LNCaP clone FGC (cell line): ENCODE measurements at regions not wholly inside any gene's neighbourhood (a gene's known extent, or its start where the extent isn't known, plus 50 kb on each side); places are given as distances from the start of the nearest gene placed in this dataset.

Experiments
- DNase-seq: peaks from one replicate; pipeline ENCODE4 v3.0.0-alpha.2; 2011; ENCODE audit warnings: low read depth
- H3K4me3 ChIP-seq: 2 replicates; pipeline ENCODE4 v1.5.1; 2011; ENCODE audit warnings: mild to moderate bottlenecking, low read depth, low read length, control low read depth
- TF ChIP-seq, protein P1 (sequence below): IDR thresholded peaks from 2 replicates; pipeline ENCODE4 v1.5.1; 2012; ENCODE audit warnings: mild to moderate bottlenecking; ENCODE audit not compliant: control insufficient read depth, insufficient read depth; ENCODE audit errors: extremely low read depth

DNA sequence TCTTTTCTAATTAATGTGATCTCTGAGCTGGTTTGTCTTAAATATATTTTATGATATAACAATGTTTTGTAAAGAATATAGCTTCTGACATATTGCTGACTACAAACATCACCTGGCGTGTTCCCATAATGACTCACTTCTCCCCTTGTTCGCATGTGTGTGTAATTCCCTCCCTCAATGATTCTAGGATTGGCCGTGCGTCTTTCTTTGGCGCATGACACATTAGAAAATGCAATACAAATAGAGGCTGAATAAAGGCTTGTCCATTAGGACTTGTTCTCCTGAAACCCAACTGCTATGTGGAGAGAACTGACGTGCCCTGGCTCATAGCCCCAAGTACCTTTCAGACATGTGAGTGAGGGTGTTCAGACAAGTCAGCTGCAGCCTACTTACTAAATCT is 159.7 kb upstream of the CDH20 start:
- TF ChIP-seq, protein P1, sequence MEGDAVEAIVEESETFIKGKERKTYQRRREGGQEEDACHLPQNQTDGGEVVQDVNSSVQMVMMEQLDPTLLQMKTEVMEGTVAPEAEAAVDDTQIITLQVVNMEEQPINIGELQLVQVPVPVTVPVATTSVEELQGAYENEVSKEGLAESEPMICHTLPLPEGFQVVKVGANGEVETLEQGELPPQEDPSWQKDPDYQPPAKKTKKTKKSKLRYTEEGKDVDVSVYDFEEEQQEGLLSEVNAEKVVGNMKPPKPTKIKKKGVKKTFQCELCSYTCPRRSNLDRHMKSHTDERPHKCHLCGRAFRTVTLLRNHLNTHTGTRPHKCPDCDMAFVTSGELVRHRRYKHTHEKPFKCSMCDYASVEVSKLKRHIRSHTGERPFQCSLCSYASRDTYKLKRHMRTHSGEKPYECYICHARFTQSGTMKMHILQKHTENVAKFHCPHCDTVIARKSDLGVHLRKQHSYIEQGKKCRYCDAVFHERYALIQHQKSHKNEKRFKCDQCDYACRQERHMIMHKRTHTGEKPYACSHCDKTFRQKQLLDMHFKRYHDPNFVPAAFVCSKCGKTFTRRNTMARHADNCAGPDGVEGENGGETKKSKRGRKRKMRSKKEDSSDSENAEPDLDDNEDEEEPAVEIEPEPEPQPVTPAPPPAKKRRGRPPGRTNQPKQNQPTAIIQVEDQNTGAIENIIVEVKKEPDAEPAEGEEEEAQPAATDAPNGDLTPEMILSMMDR, result no peak
- H3K4me3 ChIP-seq, result no peak overlapping the region
- DNase-seq, result no peak

DNA sequence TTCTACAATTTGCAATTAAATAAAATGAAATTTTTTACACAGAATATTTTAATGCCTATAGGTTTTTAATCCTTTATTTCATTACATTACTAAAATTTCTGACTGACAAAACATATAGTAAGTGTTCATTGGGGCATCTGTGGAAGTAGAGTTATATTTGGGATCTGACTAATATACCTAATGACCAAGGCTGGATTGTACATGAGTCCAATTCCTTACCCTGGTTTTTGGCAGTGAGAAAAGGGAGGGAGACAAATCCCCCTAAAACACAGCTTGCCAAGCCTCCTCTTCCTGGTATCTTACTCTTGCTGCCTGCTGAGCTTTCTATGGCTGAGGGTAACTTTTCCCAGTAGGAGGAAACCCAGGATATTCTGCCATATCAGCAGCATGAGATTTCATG is 149.4 kb upstream of the CDH20 start:
- TF ChIP-seq, protein P1, result no peak
- DNase-seq, result no peak
- H3K4me3 ChIP-seq, result no peak overlapping the region

DNA sequence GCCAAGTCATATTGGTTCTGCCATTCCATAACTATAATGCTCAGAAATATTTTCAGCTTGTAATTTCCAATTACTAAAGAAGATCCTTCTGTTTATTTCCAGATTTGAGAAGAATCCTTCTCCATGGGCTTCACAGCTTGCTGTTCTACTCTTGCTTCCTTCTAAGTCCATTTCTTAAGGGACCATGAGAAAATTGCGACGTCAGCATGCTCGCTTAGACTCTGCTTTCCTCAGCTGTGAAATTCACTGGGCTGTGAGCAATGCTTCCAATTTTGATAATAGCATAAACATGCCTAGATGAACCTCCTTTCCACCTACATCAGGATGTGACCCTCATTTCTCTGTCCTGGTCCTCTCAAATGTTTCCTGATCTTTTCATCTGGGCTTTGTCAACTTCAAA is 145.3 kb upstream of the CDH20 start:
- TF ChIP-seq, protein P1, result no peak
- DNase-seq, result no peak
- no peak overlapping the region for H3K4me3 ChIP-seq

DNA sequence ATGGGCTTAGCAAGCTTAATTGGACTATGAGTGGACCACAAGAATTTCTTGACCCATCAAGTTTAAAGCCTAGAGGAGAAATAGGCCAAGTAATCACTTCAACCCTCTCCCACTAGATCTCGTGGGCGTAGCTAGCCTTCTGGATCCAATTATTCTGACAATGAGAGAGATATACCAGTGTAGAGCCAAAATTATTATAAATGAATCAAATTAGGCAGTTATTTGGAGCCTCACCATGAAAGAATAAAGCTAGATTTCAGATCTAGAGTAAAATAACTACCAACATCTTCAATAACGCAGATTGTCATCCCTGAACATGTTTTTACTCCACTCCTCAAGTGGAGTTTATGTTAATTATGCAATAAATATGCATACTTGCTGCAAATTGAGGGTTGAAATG is 143.9 kb upstream of the CDH20 start:
- TF ChIP-seq, protein P1, result no peak
- H3K4me3 ChIP-seq, result no peak overlapping the region
- DNase-seq, result no peak

DNA sequence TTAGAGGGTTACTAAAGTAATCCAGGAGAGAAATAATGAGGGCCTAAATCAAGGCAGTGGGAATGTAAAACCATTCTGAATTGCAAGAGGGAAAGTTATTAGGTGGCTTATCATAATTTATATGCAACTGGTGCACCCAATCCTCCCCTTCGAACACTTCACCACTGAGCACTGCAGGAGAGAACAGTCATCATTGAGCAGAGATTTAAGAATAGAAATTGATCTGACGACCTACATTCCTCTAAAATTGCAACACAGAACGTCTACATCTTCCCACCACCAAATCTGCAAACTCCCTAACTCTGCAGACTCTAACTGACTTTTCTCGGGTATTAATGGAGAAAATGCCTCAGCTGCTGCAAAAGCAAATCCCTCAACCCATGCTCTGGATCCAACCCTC is 138.5 kb upstream of the CDH20 start:
- no peak overlapping the region for H3K4me3 ChIP-seq
- DNase-seq, result no peak
- TF ChIP-seq, protein P1, result no peak

DNA sequence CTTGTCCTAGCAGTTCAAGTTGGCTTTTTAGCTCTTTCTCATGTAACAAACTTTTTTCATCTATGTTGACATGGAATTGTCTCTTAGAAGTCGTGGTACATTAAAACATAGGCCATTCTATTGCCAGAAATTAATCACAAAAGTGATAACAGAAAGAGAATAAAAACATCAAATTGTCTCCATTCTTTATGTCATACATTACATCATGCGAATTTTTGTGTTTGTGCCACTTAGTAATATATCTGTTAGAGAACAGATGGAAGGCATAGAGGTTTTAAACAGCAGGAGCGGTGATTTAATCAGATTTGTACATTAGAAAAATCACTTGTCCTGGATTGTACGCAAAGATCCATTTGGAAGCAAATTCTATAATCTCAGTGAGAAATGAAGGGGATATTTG is 136.5 kb upstream of the CDH20 start:
- H3K4me3 ChIP-seq, result no peak overlapping the region
- no peak for DNase-seq
- TF ChIP-seq, protein P1, result no peak

DNA sequence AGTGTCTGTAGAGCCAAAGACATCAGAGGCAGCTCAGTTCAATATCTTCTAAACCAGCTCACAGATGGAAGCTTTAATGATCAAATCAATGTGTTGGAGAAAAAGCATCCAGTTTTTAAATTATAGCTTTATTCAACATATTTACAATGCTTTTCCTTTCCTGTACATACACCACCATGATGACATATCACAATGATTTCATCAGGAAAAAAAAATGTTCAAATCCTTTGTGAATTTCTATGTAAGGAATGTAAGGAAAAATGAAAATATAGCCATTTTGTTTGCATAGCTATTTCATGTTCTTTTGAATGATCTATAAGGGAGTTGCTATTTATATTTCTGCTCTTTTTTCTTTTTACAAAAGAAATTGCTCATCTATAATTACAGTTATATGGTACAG is 134.7 kb upstream of the CDH20 start:
- TF ChIP-seq, protein P1, result no peak
- no peak for DNase-seq
- no peak overlapping the region for H3K4me3 ChIP-seq
